Activated CD4-positive, alpha-beta memory T cell treated with anti-CD3 and anti-CD28 coated beads for 36 hours (primary cell): ENCODE measurements at regions not wholly inside any gene's neighbourhood (a gene's known extent, or its start where the extent isn't known, plus 50 kb on each side); places are given as distances from the start of the nearest gene placed in this dataset.

ENCODE experiments used
- CTCF ChIA-PET: fragments of 350-600 bp; sonication (Branson Sonifier 250); formaldehyde crosslinking; loops from one replicate; lab custom pipeline; 2021; ENCODE audit warnings: antibody characterized with exemption, inconsistent platforms; lab: Charles Lee
- POLR2A ChIA-PET: fragments of 350-600 bp; sonication (Branson Sonifier 250); formaldehyde crosslinking; loops from one replicate; lab custom pipeline; 2021; ENCODE audit warnings: antibody characterized with exemption; lab: Charles Lee
- DNase-seq: peaks from one replicate; pipeline ENCODE4 v3.0.0-alpha.2; 2020
- H3K27ac Mint-ChIP-seq: one replicate; pipeline ENCODE4 v1.8.0; 2021; ENCODE audit warnings: mixed read lengths
- H3K27me3 Mint-ChIP-seq: one replicate; pipeline ENCODE4 v1.8.0; 2021; ENCODE audit warnings: mixed read lengths
- H3K36me3 Mint-ChIP-seq: one replicate; pipeline ENCODE4 v1.8.0; 2021; ENCODE audit warnings: mixed read lengths
- H3K4me1 Mint-ChIP-seq: one replicate; pipeline ENCODE4 v1.8.0; 2021; ENCODE audit warnings: low read depth, mixed read lengths
- H3K4me3 Mint-ChIP-seq: one replicate; pipeline ENCODE4 v1.8.0; 2021; ENCODE audit warnings: mild to moderate bottlenecking, mixed read lengths
- H3K9me3 Mint-ChIP-seq: one replicate; pipeline ENCODE4 v1.8.0; 2021; ENCODE audit warnings: mixed read lengths
- intact Hi-C: fragments of 100-400 bp; cut with micrococcal nuclease; formaldehyde crosslinking; loops from one replicate; pipeline ENCODE4 v1.15.1; 2023

- Mint-ChIP-seq H3K27me3 (no peaks in the 10 kb centered on the region), H3K36me3 (peaks cover 17% of the 10 kb centered on the region), H3K9me3 (no peaks in the 10 kb centered on the region), H3K4me1 (peaks cover 12% of the 10 kb centered on the region), H3K4me3 (no peak overlapping the region), H3K27ac (no peak overlapping the region)
- DNase-seq = no peak
- ChIA-PET CTCF (no interaction called here), POLR2A (no interaction called here)
- intact Hi-C loops = no loop called here
Measured at GRCh38 chr1:239703075-239703474, 316.7 kb downstream of the CHRM3 start.

GRCh38 chr1:239706245-239706892 lies 320.0 kb downstream of the CHRM3 start:
- H3K4me1 Mint-ChIP-seq = peaks cover 25% of the 10 kb centered on the region
- CTCF ChIA-PET = interaction anchor here (2.0 kb wide), 1 partner anchor 13 kb away, joined by 6 read pairs; no protein-coding TSS in a partner anchor
- no peaks in the 10 kb centered on the region for H3K9me3 Mint-ChIP-seq
- intact Hi-C loops = no loop called here
- no peaks in the 10 kb centered on the region for H3K27me3 Mint-ChIP-seq
- no peak overlapping the region for H3K27ac Mint-ChIP-seq
- peaks cover 20% of the 10 kb centered on the region for H3K36me3 Mint-ChIP-seq
- no peak for DNase-seq
- POLR2A ChIA-PET = interaction anchor here (1.6 kb wide), 1 partner anchor 12 kb away, joined by 4 read pairs; no protein-coding TSS in a partner anchor
- H3K4me3 Mint-ChIP-seq = no peak overlapping the region

GRCh38 chr1:239707615-239708014 lies 321.2 kb downstream of the CHRM3 start:
- intact Hi-C loops = no loop called here
- Mint-ChIP-seq H3K9me3 (no peaks in the 10 kb centered on the region), H3K4me1 (peaks cover 29% of the 10 kb centered on the region), H3K27me3 (no peaks in the 10 kb centered on the region), H3K27ac (no peak overlapping the region), H3K36me3 (peaks cover 28% of the 10 kb centered on the region), H3K4me3 (no peak overlapping the region)
- ChIA-PET CTCF (interaction anchor here (2.0 kb wide), 1 partner anchor 11 kb away, joined by 6 read pairs; no protein-coding TSS in a partner anchor), POLR2A (interaction anchor here (0.6 to 1.6 kb wide), 2 partner anchors 11 to 111 kb away, joined by 3 to 4 read pairs; no protein-coding TSS in a partner anchor)
- DNase-seq = no peak

GRCh38 chr1:239708622-239709021 lies 322.3 kb downstream of the CHRM3 start:
- DNase-seq = no peak
- POLR2A ChIA-PET = interaction anchor here (1.9 kb wide), 1 partner anchor 10 kb away, joined by 17 read pairs; no protein-coding TSS in a partner anchor
- intact Hi-C loops = loop anchor here (1.0 kb wide), 1 partner anchor 10 kb away; no protein-coding TSS in a partner anchor
- CTCF ChIA-PET = interaction anchor here (1.4 to 2.0 kb wide), 2 partner anchors 10 kb away, joined by 4 to 6 read pairs; no protein-coding TSS in a partner anchor
- H3K9me3 Mint-ChIP-seq = no peaks in the 10 kb centered on the region
- H3K4me3 Mint-ChIP-seq = no peak overlapping the region
- peaks cover 25% of the 10 kb centered on the region for H3K4me1 Mint-ChIP-seq
- H3K27me3 Mint-ChIP-seq = no peaks in the 10 kb centered on the region
- H3K36me3 Mint-ChIP-seq = peaks cover 34% of the 10 kb centered on the region
- peak overlapping the region; percentile 26 for H3K27ac Mint-ChIP-seq

GRCh38 chr1:239711768-239712167 lies 325.4 kb downstream of the CHRM3 start:
- H3K4me3 Mint-ChIP-seq = no peak overlapping the region
- peaks cover 22% of the 10 kb centered on the region for H3K4me1 Mint-ChIP-seq
- H3K27ac Mint-ChIP-seq = peak overlapping the region; percentile 21
- peaks cover 21% of the 10 kb centered on the region for H3K36me3 Mint-ChIP-seq
- ChIA-PET POLR2A (no interaction called here), CTCF (no interaction called here)
- intact Hi-C loops = loop anchor here (10.0 kb wide), 1 partner anchor 127 kb away; no protein-coding TSS in a partner anchor
- H3K27me3 Mint-ChIP-seq = no peaks in the 10 kb centered on the region
- H3K9me3 Mint-ChIP-seq = no peaks in the 10 kb centered on the region
- DNase-seq = no peak

- no peaks in the 10 kb centered on the region for H3K9me3 Mint-ChIP-seq
- H3K4me1 Mint-ChIP-seq = peaks cover 31% of the 10 kb centered on the region
- DNase-seq = no peak
- peak overlapping the region; percentile 88 for H3K4me3 Mint-ChIP-seq
- ChIA-PET POLR2A (interaction anchor here (1.4 to 2.9 kb wide), 2 partner anchors 8 to 10 kb away, joined by 4 to 17 read pairs; no protein-coding TSS in a partner anchor), CTCF (interaction anchor here (1.0 to 4.7 kb wide), 3 partner anchors 75 to 181 kb away, joined by 4 to 18 read pairs (median 4); no protein-coding TSS in a partner anchor)
- H3K36me3 Mint-ChIP-seq = peaks cover 11% of the 10 kb centered on the region
- H3K27me3 Mint-ChIP-seq = no peaks in the 10 kb centered on the region
- intact Hi-C loops = loop anchor here (5.0 to 10.0 kb wide), 2 partner anchors 133 to 180 kb away; no protein-coding TSS in a partner anchor
- peak overlapping the region; percentile 98 for H3K27ac Mint-ChIP-seq
Measured at GRCh38 chr1:239717097-239717917, 330.9 kb downstream of the CHRM3 start.

GRCh38 chr1:239717918-239718184 lies 331.5 kb downstream of the CHRM3 start:
- peaks cover 8% of the 10 kb centered on the region for H3K36me3 Mint-ChIP-seq
- CTCF ChIA-PET = interaction anchor here (0.7 to 4.7 kb wide), 5 partner anchors 9 to 180 kb away, joined by 3 to 18 read pairs (median 4); no protein-coding TSS in a partner anchor
- peaks cover 33% of the 10 kb centered on the region for H3K4me1 Mint-ChIP-seq
- POLR2A ChIA-PET = interaction anchor here (0.6 to 3.1 kb wide), 6 partner anchors 9 to 284 kb away, joined by 3 to 19 read pairs (median 4); no protein-coding TSS in a partner anchor
- no peaks in the 10 kb centered on the region for H3K27me3 Mint-ChIP-seq
- H3K9me3 Mint-ChIP-seq = no peaks in the 10 kb centered on the region
- intact Hi-C loops = loop anchor here (1.0 to 10.0 kb wide), 4 partner anchors 9 to 179 kb away; no protein-coding TSS in a partner anchor
- peak overlapping the region; percentile 98 for H3K27ac Mint-ChIP-seq
- no peak for DNase-seq
- peak overlapping the region; percentile 88 for H3K4me3 Mint-ChIP-seq

- H3K36me3 Mint-ChIP-seq = peaks cover 2% of the 10 kb centered on the region
- no peaks in the 10 kb centered on the region for H3K9me3 Mint-ChIP-seq
- DNase-seq = no peak
- intact Hi-C loops = loop anchor here (1.0 to 10.0 kb wide), 4 partner anchors 9 to 179 kb away; no protein-coding TSS in a partner anchor
- H3K27ac Mint-ChIP-seq = peak overlapping the region; percentile 98
- CTCF ChIA-PET = interaction anchor here (0.6 to 4.7 kb wide), 6 partner anchors 9 to 204 kb away, joined by 3 to 18 read pairs (median 4); no protein-coding TSS in a partner anchor
- peaks cover 35% of the 10 kb centered on the region for H3K4me1 Mint-ChIP-seq
- POLR2A ChIA-PET = interaction anchor here (0.6 to 3.1 kb wide), 7 partner anchors 9 to 284 kb away, joined by 3 to 19 read pairs (median 5); no protein-coding TSS in a partner anchor
- H3K27me3 Mint-ChIP-seq = no peaks in the 10 kb centered on the region
- H3K4me3 Mint-ChIP-seq = peak overlapping the region; percentile 88
Measured at GRCh38 chr1:239718571-239718970, 332.2 kb downstream of the CHRM3 start.

GRCh38 chr1:239718997-239719628 lies 332.7 kb downstream of the CHRM3 start:
- Mint-ChIP-seq H3K4me3 (peak overlapping the region; percentile 88), H3K27ac (peak overlapping the region; percentile 98), H3K4me1 (peaks cover 36% of the 10 kb centered on the region), H3K9me3 (no peaks in the 10 kb centered on the region), H3K36me3 (no peaks in the 10 kb centered on the region), H3K27me3 (no peaks in the 10 kb centered on the region)
- ChIA-PET POLR2A (interaction anchor here (0.6 to 3.1 kb wide), 6 partner anchors 10 to 167 kb away, joined by 3 to 19 read pairs (median 9); no protein-coding TSS in a partner anchor), CTCF (interaction anchor here (0.6 to 4.7 kb wide), 6 partner anchors 12 to 204 kb away, joined by 3 to 18 read pairs (median 4); no protein-coding TSS in a partner anchor)
- peak; percentile 34 for DNase-seq
- intact Hi-C loops = loop anchor here (1.0 to 10.0 kb wide), 7 partner anchors 10 to 178 kb away; no protein-coding TSS in a partner anchor

- Mint-ChIP-seq H3K4me1 (peaks cover 43% of the 10 kb centered on the region), H3K27me3 (no peaks in the 10 kb centered on the region), H3K4me3 (peak overlapping the region; percentile 88), H3K36me3 (no peaks in the 10 kb centered on the region), H3K27ac (peak overlapping the region; percentile 98), H3K9me3 (no peaks in the 10 kb centered on the region)
- intact Hi-C loops = loop anchor here (1.0 to 10.0 kb wide), 6 partner anchors 73 to 178 kb away; no protein-coding TSS in a partner anchor
- CTCF ChIA-PET = interaction anchor here (1.1 to 4.7 kb wide), 5 partner anchors 12 to 178 kb away, joined by 3 to 18 read pairs (median 4); no protein-coding TSS in a partner anchor
- DNase-seq = peak; percentile 68
- POLR2A ChIA-PET = interaction anchor here (0.6 to 3.1 kb wide), 4 partner anchors 11 to 168 kb away, joined by 3 to 19 read pairs (median 16); no protein-coding TSS in a partner anchor
Measured at GRCh38 chr1:239719642-239720258, 333.4 kb downstream of the CHRM3 start.
